Type B pancreatic cell (in vitro differentiated cells): ENCODE measurements at regions not wholly inside any gene's neighbourhood (a gene's known extent, or its start where the extent isn't known, plus 50 kb on each side); places are given as distances from the start of the nearest gene placed in this dataset.

Experiments
- DNase-seq: peaks from one replicate; pipeline ENCODE4 v3.0.0; 2021; ENCODE audit warnings: mixed read lengths; ENCODE audit not compliant: unreplicated experiment; ENCODE audit errors: extremely low spot score
- H3K27ac Mint-ChIP-seq: 2 replicates; pipeline ENCODE4 v1.8.0; 2021; ENCODE audit warnings: mild to moderate bottlenecking, mixed read lengths
- H3K27me3 Mint-ChIP-seq: 2 replicates; pipeline ENCODE4 v1.8.0; 2021; ENCODE audit warnings: mixed read lengths
- H3K36me3 Mint-ChIP-seq: 2 replicates; pipeline ENCODE4 v1.8.0; 2021; ENCODE audit warnings: mixed read lengths
- H3K4me1 Mint-ChIP-seq: one replicate; pipeline ENCODE4 v1.8.0; 2021; ENCODE audit warnings: mixed read lengths; ENCODE audit not compliant: unreplicated experiment
- H3K4me3 Mint-ChIP-seq: 2 replicates; pipeline ENCODE4 v1.8.0; 2021; ENCODE audit warnings: mild to moderate bottlenecking, mixed read lengths
- H3K9me3 Mint-ChIP-seq: 2 replicates; pipeline ENCODE4 v1.8.0; 2021; ENCODE audit warnings: mixed read lengths
- CTCF ChIP-seq: fragments of 200-600 bp; sonication (generic); conservative IDR thresholded peaks from 2 replicates; pipeline ENCODE4 v1.5.0; 2021; ENCODE audit warnings: antibody characterized with exemption, mild to moderate bottlenecking

- TF ChIP-seq CTCF = no peak
- Mint-ChIP-seq H3K4me1 (no peaks in the 10 kb centered on the region), H3K27me3 (peaks cover 16% of the 10 kb centered on the region)
These were observed 51.3 kb upstream of the SLC1A4 start for GRCh38 chr2:64937687-64938491.

DNA sequence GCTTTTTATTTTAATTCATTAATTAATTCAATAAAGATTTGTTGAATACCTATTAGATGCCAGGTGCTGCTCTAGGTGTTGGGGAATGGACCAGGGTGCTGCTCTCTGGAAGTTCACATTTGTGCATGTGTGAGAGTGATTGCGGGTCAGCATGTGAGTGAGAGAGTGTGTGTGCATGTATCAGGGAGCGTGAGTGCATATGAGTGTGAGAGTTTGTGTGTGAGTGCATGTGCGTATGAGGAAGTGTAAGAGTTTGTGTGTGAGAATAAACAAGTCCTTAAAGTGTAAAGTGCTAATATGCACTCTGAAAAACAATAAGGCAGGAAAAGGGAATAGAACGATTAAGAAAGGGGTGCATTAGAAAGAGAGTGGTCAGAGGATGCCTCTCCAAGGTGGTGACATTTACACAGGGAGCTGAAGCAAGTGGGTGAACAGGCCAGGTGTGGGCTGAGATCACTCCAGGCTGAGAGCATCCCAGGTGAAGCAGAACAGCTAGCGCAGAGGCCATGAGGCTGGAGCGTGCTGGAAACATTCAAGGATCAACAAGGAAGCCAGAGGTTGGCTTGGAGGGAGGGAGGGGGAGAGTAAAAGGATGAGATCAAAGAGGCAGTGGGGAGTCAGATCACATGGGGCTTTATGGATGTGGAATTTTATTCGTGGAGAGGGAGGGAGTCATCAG, 50.5 kb upstream of the SLC1A4 start:
- Mint-ChIP-seq H3K4me1 (no peaks in the 10 kb centered on the region), H3K27me3 (peaks cover 16% of the 10 kb centered on the region), H3K4me3 (no peak overlapping the region), H3K9me3 (peaks cover 10% of the 10 kb centered on the region), H3K27ac (no peak overlapping the region), H3K36me3 (no peaks in the 10 kb centered on the region)
- no peak for DNase-seq
- TF ChIP-seq CTCF = no peak

More at GRCh38 chr2:64937687-64938491, 51.3 kb upstream of the SLC1A4 start:
- peaks cover 10% of the 10 kb centered on the region for H3K9me3 Mint-ChIP-seq
- H3K4me3 Mint-ChIP-seq = no peak overlapping the region
- no peak for DNase-seq
- no peak overlapping the region for H3K27ac Mint-ChIP-seq
- H3K36me3 Mint-ChIP-seq = no peaks in the 10 kb centered on the region

DNA sequence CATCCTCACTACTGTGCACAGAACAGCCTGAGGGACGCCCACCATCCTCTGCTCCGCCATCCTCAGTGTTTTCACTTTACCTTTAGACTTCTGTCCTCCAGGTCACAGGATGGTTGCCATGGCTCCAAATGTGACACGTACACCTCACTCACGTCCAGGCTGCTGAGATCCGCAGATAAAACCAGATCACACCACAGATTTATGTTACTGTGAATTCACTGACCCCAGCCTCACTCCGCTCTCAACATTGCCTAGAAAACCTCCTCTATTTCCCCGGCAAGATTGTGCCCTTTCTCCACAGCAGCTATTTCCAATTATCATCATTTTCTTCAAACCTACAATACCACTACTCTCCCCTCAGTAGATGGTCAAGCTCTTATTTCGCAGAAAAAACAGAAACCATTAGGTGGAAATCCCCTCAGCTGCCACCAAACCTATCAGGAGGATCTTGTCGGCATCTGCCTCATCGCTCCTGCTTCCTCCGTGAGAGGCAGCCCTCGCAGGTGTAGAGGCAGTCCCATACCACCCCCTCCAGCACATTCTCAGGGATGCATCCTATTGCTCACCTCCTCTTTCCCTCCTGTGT, 49.8 kb upstream of the SLC1A4 start:
- TF ChIP-seq CTCF = no peak
- no peak overlapping the region for H3K4me3 Mint-ChIP-seq
- DNase-seq = no peak
- peaks cover 17% of the 10 kb centered on the region for H3K27me3 Mint-ChIP-seq
- peaks cover 10% of the 10 kb centered on the region for H3K9me3 Mint-ChIP-seq
- no peak overlapping the region for H3K27ac Mint-ChIP-seq
- no peaks in the 10 kb centered on the region for H3K36me3 Mint-ChIP-seq
- H3K4me1 Mint-ChIP-seq = no peaks in the 10 kb centered on the region
